Ishikawa (cell line): ENCODE measurements at regions not wholly inside any gene's neighbourhood (a gene's known extent, or its start where the extent isn't known, plus 50 kb on each side); places are given as distances from the start of the nearest gene placed in this dataset.

Source experiments
- CEBPB ChIP-seq: IDR thresholded peaks from 2 replicates; pipeline ENCODE4 v1.6.1; 2012
- CREB1 ChIP-seq: IDR thresholded peaks from 2 replicates; pipeline ENCODE4 v1.6.1; 2012; ENCODE audit warnings: low read depth
- EGR1 ChIP-seq: IDR thresholded peaks from 2 replicates; pipeline ENCODE4 v1.6.1; 2012
- EP300 ChIP-seq: IDR thresholded peaks from 2 replicates; pipeline ENCODE4 v1.6.1; 2012; ENCODE audit warnings: borderline replicate concordance
- FOXM1 ChIP-seq: IDR thresholded peaks from 2 replicates; pipeline ENCODE4 v1.6.1; 2012; ENCODE audit warnings: low read depth, borderline replicate concordance
- NFIC ChIP-seq: IDR thresholded peaks from 2 replicates; pipeline ENCODE4 v1.6.1; 2012
- RAD21 ChIP-seq: IDR thresholded peaks from 2 replicates; pipeline ENCODE4 v1.6.1; 2012; ENCODE audit warnings: low read depth
- TAF1 ChIP-seq: IDR thresholded peaks from 2 replicates; pipeline ENCODE4 v1.6.1; 2012; ENCODE audit warnings: low read depth, mild to moderate bottlenecking
- TCF12 ChIP-seq: IDR thresholded peaks from 2 replicates; pipeline ENCODE4 v1.6.1; 2012; ENCODE audit warnings: low read depth
- TEAD4 ChIP-seq: IDR thresholded peaks from 2 replicates; pipeline ENCODE4 v1.6.1; 2012
- YY1 ChIP-seq: IDR thresholded peaks from 2 replicates; pipeline ENCODE4 v1.6.1; 2012; ENCODE audit warnings: low read depth
- ZBTB7A ChIP-seq: IDR thresholded peaks from 2 replicates; pipeline ENCODE4 v1.6.1; 2012; ENCODE audit warnings: low read depth
- TF ChIP-seq, protein P1 (sequence below): IDR thresholded peaks from 2 replicates; pipeline ENCODE4 v1.6.1; 2012
- TF ChIP-seq, protein P2 (sequence below): IDR thresholded peaks from 2 replicates; pipeline ENCODE4 v1.6.1; 2012
- TF ChIP-seq, protein P3 (sequence below): IDR thresholded peaks from 2 replicates; pipeline ENCODE4 v1.6.1; 2012; ENCODE audit warnings: low read depth, mild to moderate bottlenecking

DNA sequence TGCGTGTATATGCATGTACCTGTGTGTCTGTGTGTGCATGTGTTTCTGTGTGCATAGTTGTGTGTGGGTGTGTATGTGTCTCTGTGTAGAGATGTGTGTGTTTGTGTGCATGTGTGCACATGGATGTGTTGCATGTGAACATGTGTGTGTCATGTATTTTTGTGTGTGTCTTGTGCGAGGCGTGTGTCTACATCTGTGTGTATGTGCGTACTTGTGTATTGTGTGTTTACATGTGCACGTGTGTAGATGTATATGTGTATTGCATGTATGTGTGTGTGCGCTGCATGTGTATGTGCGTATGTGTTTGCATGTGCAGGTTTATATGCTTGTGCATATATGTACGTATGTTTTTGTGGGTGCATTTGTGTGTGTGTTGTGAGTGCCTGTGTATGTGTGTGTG, 735.2 kb downstream of the GALR1 start:
- TF ChIP-seq CEBPB (no peak), RAD21 (no peak), TEAD4 (no peak), TCF12 (no peak), TAF1 (no peak), FOXM1 (no peak), ZBTB7A (no peak), EGR1 (no peak)
- TF ChIP-seq, protein P1, sequence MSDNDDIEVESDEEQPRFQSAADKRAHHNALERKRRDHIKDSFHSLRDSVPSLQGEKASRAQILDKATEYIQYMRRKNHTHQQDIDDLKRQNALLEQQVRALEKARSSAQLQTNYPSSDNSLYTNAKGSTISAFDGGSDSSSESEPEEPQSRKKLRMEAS: no peak
- TF ChIP-seq, protein P2, sequence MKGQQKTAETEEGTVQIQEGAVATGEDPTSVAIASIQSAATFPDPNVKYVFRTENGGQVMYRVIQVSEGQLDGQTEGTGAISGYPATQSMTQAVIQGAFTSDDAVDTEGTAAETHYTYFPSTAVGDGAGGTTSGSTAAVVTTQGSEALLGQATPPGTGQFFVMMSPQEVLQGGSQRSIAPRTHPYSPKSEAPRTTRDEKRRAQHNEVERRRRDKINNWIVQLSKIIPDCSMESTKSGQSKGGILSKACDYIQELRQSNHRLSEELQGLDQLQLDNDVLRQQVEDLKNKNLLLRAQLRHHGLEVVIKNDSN: no peak

DNA sequence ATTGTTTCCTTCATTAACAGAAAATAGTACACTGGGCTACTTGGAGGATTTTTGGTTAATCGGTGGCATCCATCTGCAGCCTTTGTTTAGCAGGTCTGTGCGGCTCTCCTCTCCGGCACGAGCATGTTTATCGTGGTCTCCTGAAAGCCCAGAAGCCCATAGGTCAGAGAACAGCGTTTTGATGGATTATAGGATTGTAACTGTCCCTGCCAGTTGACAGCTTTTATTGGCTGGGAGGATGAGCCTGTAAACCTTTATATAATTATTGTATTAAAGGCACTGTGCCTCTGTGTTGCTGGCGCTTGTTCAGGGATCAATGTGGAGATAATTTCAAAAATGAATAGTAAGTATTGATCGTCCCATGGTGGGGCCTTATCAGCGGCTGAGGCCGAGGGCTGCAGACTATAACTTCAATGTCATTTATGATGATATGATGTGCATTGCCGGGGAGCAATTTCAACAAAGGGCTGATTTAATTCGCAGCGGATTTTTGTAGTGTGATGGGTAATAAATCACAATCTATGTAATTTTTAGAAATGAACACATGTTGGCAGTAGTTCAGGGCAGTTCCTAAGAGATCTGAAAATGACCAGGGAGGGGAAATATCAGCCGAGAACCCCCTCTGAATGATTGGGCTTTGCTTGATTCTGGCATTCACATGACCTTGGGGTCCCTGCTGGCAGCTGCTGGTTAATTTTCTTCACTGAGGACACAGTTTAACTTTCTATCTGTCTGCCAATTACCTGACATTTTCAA, 736.1 kb downstream of the GALR1 start:
- TF ChIP-seq EGR1: no peak

DNA sequence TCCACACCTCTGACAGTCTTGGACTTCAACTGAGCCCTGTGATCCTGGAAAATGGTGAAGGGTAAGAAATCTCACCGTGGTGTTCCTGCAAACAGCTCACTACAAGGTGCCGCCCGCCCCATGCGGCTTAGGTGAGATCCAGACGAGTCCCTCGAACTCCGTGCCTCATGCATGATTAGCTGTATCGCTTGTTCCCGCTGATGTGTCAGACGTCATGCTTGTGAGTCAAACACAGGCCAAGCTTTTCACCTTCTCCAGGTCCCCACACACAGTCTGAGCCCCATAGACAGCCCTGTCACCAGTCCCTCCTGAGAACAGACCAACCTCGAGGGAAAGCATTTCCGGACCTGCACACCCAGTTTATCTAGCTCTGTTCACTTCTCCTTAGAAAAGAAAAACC, 740.5 kb downstream of the GALR1 start:
- no peak for TF ChIP-seq TEAD4
- TF ChIP-seq YY1: no peak
- TF ChIP-seq RAD21: no peak
- no peak for TF ChIP-seq EP300
- no peak for TF ChIP-seq CREB1

DNA sequence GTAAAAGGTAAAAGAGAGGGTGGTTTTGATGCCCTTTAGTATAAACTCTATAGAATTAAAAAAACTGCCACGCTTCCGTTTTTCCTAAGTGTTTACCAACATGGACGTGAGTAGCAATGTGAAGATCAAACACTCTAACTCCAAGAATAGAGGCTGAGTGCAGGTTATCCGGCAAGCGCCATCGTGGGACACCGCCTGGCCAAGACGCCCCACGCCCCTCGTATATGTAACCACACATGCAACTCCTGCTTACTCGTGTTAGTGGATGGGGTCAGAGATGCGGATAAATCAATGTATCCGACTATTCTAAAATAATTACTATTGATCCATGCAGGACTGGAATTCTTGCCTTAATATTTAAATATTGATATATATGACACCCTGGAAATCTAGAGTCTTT, 741.3 kb downstream of the GALR1 start:
- no peak for TF ChIP-seq TAF1
- TF ChIP-seq CREB1: no peak
- TF ChIP-seq TCF12: no peak
- TF ChIP-seq, protein P1: no peak
- no peak for TF ChIP-seq NFIC
- no peak for TF ChIP-seq EP300
- no peak for TF ChIP-seq YY1
- TF ChIP-seq, protein P3, sequence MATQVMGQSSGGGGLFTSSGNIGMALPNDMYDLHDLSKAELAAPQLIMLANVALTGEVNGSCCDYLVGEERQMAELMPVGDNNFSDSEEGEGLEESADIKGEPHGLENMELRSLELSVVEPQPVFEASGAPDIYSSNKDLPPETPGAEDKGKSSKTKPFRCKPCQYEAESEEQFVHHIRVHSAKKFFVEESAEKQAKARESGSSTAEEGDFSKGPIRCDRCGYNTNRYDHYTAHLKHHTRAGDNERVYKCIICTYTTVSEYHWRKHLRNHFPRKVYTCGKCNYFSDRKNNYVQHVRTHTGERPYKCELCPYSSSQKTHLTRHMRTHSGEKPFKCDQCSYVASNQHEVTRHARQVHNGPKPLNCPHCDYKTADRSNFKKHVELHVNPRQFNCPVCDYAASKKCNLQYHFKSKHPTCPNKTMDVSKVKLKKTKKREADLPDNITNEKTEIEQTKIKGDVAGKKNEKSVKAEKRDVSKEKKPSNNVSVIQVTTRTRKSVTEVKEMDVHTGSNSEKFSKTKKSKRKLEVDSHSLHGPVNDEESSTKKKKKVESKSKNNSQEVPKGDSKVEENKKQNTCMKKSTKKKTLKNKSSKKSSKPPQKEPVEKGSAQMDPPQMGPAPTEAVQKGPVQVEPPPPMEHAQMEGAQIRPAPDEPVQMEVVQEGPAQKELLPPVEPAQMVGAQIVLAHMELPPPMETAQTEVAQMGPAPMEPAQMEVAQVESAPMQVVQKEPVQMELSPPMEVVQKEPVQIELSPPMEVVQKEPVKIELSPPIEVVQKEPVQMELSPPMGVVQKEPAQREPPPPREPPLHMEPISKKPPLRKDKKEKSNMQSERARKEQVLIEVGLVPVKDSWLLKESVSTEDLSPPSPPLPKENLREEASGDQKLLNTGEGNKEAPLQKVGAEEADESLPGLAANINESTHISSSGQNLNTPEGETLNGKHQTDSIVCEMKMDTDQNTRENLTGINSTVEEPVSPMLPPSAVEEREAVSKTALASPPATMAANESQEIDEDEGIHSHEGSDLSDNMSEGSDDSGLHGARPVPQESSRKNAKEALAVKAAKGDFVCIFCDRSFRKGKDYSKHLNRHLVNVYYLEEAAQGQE: no peak
- TF ChIP-seq EGR1: no peak
- TF ChIP-seq FOXM1: no peak
- no peak for TF ChIP-seq ZBTB7A
- no peak for TF ChIP-seq CEBPB
- TF ChIP-seq, protein P2: no peak
- TF ChIP-seq TEAD4: no peak
- no peak for TF ChIP-seq RAD21

DNA sequence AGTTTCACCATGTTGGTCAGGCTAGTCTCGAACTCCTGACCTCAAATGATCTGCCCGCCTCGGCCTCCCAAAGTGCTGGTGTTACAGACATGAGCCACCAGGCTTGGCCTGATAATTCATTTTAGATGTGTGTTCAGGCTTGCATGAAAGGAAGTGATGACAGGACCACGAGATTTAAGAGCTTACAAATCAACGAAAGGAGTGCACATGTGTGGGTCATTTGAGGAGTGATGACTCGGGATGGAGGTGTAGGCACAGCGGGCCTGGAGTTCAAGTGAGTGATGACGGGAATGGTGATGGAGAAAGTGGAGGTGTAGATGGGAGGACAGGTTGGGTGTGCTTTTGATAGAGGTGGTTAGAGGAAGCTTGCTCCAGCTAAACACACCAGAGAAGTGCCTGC, 742.4 kb downstream of the GALR1 start:
- TF ChIP-seq YY1: no peak
- no peak for TF ChIP-seq EGR1
- TF ChIP-seq CEBPB: no peak
- TF ChIP-seq NFIC: no peak
- no peak for TF ChIP-seq TCF12
- TF ChIP-seq, protein P2: no peak
- TF ChIP-seq ZBTB7A: no peak
- TF ChIP-seq FOXM1: no peak
- TF ChIP-seq, protein P1: no peak
- no peak for TF ChIP-seq RAD21
- TF ChIP-seq TEAD4: no peak
- TF ChIP-seq EP300: no peak
- TF ChIP-seq, protein P3: no peak
- no peak for TF ChIP-seq CREB1
